ENCODE measurements at regions not wholly inside any gene's neighbourhood (a gene's known extent, or its start where the extent isn't known, plus 50 kb on each side); places are given as distances from the start of the nearest gene placed in this dataset.

- DNase-seq: no peak
Observed at GRCh38 chr6:156510242-156510641, 266.9 kb upstream of the ARID1B start.

DNA sequence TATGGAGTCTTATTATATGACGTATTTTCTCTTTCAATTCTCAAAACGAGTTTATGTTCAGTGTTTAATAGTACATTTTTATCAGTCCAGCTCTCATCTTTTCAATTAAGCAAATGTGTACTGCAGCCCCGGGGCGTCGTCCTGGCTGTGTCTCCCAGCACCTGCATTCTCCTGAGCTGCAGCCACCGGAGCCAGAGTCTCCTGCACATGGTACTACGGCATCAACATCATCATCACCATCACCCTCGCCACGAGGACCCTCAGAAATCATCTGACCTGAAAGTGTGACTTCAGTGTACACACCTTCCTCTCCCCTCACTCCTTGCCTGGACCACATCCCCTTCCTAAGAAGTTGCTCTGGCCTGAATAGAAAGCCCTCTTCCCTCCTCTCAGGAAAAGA lies 267.7 kb upstream of the ARID1B start:
- no peak for DNase-seq

GRCh38 chr6:156508923-156509322 lies 268.3 kb upstream of the ARID1B start:
- no peak for DNase-seq

GRCh38 chr6:156508126-156508525 lies 269.1 kb upstream of the ARID1B start:
- no peak for DNase-seq

DNA sequence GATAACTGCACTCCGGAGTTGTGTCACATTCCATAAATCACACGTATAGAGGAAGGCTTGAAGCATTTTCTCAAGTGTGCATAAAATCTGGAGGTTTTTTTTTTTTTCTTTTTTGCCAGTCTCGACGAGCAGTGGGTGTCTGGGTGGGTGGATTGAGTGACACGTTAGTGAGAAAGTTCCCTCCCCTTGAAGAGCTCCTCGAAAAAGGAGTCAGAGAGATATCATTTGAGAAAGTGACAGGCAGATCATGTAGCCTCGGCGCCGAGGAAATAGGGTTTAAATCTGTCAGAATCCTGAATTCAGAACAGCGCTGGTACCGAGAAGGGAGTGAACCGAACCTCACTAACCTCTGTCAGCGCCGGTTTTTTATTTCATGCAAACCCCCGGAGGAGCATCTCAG lies 269.5 kb upstream of the ARID1B start:
- DNase-seq: no peak

- no peak for DNase-seq
Observed at GRCh38 chr6:156507106-156507505, 270.1 kb upstream of the ARID1B start.

DNA sequence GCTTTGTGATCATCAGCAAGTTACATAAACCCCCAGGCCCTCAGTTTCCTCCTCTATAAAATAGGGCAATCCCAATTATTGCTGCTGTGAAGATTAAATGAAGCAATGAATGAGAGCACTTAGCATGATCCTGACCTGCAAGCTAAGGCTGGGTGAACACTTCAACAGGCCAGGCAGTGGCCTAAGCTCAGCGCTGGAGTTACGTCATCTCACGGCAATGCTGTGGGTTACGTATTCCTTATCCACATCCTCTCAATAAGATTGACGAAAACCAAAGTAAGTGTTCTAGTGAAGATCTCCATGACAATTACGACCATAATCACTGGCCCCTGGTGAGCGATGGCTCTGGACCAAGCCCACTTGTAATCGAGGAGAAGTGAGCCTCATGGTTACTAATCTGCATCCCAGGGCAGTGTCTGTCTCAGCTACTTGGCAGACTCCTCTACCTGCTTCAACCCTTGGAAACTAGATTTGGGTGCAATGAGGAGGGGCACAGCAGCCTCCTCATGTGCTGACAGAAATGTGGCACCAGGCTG lies 274.1 kb upstream of the ARID1B start:
- DNase-seq: no peak

DNA sequence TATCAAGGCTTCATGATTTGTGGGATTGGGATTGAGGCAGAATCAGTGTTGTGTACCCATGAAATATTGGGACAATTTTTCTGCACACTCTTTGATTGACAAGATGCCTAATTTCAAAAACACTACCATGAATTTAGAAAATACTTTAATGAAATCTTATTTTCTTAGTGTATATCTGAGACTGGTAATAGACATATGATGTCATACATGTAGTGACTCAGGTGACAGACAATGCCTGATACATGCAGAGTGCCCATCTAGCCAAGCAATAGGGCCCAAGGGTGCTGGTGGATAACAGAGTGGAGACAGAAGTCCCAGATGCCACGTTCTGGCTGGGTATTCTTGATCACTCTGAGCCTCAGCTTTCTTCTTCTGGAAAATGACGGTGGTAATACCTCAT lies 279.6 kb upstream of the ARID1B start:
- no peak for DNase-seq

DNA sequence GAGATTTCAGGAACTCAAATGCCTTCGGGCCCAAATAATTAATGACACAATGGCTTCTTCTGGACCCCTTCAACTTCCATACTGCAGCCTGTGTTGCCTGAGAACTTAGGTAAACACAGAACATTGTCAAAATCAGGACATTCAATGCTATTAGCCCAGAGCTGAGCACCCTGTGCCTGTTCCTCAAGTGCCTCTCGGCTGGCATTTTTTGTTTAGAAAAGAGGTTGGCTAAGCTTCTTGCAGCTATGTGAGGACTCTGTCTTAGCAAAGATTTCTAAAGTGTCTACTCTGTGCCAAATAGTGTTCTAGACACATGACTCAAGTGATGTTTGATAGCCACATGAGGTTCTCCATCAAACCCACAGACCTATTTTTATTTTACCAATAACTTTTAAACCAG lies 289.3 kb upstream of the ARID1B start:
- DNase-seq: no peak

DNA sequence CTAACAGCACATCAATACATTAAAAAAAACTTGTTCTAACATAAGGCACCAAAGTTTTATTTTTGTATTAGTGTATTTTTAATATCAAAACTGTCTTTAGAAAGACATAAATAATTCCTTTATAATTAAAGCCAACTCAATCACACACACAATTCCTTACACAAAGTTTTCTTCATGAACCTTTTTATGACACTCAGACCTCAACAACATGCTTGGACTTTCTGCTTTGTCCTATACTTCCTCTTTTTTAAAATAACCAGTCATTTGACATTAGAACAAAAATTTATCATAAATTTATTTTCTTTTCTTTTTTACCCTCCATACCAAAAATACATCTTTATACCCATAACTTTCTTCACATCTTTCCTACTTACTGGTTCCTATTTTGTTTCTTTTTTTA lies 292.0 kb upstream of the ARID1B start:
- DNase-seq: no peak

- no peak for DNase-seq
Observed at GRCh38 chr6:156474507-156475120, 302.6 kb upstream of the ARID1B start.

DNA sequence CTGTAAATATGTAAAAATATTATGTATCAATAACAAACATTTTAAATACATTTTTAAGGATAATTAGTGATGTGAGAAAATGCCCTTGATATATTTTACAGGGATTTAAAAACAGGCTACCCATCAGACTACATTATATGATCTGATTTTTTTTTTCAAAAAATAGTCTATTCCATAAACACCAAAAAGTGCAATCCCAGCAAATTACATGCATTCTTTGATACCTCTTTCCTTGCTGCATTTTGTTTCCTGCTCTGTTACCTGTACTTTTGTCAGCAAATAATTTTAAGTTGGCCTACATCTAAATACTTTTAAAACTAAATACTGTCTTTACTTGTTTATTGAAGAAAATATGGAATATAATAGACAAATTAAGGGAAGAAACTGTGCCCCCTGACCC lies 306.2 kb upstream of the ARID1B start:
- DNase-seq: no peak

DNA sequence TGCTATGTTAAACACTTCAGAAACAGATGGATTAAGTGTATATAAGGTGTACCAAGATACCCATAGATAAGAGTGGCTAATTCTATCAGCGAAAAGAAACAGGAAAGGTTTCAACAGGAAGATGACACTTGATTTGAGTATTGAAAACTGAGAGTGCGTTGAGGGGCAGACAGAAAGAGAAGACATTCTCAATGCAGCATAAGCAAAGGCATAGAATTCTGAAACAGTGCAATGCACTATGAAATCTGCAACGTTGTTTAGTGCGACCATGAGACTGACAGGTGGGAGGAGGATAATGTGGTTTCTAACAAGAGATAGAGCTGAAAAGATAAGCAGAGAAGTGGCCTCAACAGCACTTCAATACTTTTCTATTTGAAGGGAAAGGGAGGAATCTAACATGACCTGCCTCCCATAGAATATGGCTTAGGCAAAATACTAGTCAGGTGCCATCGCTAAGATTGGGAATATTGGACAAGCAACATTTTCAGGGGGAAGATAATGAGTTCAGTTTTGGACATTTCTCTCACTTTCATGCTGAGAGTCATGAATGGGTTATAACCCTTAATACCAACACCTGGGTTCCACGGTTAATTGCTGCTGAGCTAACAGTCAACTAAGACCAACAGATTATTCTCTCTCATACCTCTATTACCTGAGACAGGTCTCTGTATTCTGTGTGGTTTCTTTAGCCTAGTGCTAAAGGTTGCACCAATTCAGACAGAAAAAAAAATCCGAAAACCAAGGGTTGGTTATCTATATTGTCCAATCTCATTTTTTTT lies 312.9 kb upstream of the ARID1B start:
- no peak for DNase-seq

DNA sequence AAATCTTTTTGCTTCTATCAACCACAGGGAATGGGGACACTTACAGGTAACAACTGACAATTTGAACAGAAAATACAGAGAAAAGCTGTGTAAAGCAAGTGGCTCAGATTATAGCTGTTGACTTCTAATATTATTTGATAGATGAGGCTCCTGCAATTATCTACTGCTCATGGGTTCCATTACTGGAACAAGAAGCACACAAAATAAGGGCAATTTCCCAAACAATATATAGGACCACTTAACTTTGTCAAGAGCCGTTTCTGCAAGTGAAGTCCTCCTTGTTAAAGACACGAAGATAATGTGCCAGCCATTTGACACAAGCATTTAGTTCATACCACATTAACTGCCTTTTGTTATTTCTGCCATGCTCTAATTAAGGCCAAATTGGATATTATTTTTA lies 315.5 kb upstream of the ARID1B start:
- no peak for DNase-seq

DNA sequence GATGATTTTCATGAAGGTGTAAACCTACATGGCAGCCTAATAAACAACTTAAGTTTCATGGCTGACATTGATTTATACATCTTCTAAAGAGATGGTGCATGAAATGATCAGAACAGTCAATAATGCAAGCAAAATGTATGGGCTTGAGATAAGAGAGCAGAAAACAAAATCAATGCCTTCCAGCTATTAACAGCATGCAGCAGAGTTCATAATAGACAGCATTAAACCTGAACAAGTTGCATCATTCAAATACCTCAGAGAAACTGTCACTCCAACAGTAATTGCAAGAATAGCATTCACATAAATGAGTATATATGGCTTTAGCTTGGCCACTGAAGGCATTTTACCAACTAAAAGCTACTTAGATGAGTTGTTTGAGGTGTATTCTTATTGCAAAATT lies 319.6 kb upstream of the ARID1B start:
- DNase-seq: no peak

DNA sequence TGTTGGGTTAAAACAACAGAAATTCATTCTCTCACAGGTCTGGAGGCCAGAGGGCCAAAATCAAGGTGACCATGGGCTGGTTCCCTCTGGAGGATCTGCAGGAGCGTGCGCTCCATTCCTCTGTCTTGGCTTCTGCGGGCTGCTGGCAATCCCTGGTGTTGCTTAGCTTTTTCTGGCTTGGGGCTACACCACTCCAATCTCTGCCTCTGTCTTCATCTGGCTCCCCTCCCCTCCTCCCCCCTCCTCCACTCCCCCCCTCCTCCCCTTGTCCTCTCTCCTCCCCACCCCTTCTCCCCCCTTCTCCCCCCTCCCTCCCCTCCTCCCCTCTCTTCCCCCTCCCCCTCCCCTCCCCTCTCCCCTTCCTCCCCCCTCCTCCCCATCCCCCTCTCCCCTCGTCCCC lies 321.3 kb upstream of the ARID1B start:
- DNase-seq: no peak

DNA sequence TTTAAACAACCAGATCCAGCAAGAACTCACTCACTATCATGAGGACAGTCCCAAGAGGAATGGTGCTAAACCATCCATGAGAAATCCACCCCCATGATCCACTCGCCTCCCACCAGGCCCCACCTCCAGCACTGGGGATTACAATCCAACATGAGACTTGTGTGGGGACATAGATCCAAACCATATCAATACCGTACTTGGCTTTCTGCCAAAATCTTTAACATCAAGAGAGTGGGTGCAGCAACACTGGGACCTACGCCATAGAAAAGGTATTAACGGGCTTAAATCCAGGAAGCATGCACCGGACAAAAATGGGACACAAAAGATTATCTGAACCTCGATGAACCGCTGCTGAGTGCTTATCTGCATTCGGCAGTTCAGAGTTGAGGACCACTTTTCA lies 322.3 kb upstream of the ARID1B start:
- no peak for DNase-seq

DNA sequence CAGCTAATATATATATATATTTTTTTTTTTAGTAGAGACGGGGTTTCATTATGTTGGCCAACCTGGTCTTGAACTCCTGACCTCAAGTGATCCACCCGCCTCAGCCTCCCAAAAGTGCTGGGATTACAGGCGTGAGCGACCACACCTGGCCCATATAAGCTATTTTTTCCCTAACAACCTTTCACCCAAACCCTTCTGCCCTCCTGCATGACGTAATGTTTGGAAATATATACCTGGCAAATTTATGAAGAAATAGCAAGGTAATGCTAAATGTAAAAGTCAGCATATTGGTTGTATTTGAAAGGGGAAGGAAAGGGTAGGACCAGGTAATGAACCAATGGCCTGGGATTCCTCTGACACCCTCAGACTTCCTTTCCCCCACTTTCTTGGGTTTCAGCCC lies 325.5 kb upstream of the ARID1B start:
- no peak for DNase-seq

DNA sequence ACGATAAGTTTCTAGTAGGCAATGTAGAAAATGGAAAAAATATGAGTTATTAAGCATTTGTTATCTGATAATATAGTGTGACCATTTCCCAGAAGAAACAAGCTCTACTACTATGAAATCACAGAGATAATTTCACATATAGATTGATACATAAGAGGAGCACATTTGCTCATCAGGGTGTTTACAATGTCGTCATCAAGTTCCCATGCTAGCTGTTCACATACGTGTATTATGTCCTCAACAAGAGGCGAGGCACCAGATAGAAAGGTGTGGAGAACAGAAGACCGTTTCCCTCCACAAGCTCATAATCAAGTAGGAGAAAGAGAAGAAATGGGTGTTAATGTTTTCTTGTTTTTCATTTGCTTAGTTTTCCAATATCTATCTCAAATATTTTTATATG lies 326.1 kb upstream of the ARID1B start:
- DNase-seq: no peak

DNA sequence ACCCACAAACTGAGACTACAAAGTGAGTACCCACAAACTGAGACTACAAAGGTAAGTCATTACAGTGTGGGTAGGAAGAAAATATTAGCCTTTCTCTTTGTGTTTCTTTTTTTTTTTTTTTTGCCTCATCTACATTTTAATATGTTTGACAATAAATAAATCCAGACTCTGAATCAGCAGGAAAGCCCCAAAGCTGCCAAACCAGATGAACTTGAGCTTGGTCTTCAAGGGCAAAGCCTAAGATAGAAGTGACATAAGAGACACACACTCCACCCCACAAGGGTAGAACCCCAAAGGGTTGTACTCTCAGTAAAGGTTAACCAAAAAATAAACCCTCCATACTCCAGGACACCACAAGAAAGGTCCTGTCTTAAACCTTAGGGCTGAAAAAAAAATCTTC lies 326.8 kb upstream of the ARID1B start:
- DNase-seq: no peak

DNA sequence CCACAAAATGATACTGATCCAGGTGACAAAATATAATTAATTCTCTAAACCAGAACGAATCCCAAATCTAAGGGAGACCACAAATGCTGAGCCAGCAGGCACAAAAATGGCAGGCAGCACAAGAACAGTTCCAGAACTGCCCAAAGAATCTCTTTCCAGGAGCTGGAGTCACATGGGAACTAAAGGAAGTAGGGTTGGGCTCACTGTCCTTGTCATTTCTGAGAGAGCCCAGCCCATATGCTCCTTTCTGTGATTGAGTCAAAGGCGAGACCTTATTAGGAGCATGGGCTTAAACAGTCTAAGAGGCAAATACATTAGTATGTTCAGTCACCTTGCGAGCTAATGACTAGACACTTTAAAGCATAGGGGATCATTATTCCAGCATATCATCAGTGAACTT lies 327.6 kb upstream of the ARID1B start:
- no peak for DNase-seq

- no peak for DNase-seq
Observed at GRCh38 chr6:156449128-156449527, 328.1 kb upstream of the ARID1B start.

DNA sequence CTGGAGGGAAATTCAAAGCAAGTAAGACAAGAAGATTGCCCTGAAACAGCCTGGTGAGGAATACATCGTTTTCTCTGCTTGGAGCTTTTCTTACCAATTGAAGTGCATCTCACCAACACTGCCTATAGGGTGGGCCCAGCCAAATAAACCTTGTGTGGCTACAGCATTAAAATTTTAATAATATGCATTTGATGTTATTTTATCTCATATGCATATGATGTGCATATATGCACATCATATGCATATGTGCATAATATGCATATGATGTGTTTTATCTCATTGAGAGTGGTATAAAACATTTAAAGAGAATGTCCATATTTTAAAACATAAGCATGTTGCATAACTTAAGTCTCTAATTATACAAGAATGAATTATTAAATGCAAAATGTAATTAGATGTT lies 328.6 kb upstream of the ARID1B start:
- DNase-seq: no peak

DNA sequence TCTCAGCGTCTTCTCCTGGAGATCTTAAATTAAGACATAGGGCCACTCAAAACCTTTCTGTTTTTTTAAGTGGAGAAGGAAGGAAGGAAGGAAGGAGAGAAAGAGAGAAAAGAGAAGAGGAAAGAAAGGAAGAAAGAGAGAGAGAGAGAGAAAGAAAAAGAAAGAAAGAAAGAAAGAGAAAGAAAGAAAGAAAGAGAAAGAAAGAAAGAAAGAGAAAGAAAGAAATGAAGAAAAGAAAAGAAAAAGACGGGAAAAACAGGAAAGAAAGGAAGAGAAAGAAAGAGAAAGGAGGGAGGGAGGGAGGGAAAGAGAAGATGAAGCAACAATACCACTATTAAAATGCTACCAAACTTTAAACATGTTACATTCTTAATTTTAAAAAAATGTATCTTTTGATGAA lies 336.5 kb upstream of the ARID1B start:
- no peak for DNase-seq
